ENCODE measurements at regions not wholly inside any gene's neighbourhood (a gene's known extent, or its start where the extent isn't known, plus 50 kb on each side); places are given as distances from the start of the nearest gene placed in this dataset.
A peak's percentile ranks its signal among the peaks of the same experiment; 100 is the strongest.

DNA sequence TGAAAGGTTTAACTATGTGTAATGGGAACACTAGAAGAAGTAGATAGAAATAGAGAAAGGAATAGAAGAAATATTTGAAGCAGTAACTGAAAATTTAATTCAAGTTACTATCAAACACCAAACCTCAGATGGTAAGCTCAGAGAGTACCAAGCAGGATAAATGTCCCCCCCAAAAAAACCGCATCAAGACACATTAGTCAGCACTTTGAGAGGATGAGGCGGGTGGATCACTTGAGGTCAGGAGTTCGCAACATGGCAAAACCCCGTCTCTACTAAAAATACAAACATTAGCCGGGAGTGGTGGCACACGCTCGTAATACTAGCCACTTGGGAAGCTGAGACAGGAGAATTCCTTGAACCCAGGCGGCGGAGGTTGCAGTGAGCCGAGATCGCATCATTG, 253.1 kb downstream of the C6orf118 start:
- H3K9me3 ChIP-seq, result no peaks in the 10 kb centered on the region
- 92% methylated on average over 11 of the region's 11 CpGs for WGBS
- DNase-seq (ENCODE audit: low spot score), result no peak
- no peak overlapping the region for H3K4me3 ChIP-seq
- TF ChIP-seq, protein P1, sequence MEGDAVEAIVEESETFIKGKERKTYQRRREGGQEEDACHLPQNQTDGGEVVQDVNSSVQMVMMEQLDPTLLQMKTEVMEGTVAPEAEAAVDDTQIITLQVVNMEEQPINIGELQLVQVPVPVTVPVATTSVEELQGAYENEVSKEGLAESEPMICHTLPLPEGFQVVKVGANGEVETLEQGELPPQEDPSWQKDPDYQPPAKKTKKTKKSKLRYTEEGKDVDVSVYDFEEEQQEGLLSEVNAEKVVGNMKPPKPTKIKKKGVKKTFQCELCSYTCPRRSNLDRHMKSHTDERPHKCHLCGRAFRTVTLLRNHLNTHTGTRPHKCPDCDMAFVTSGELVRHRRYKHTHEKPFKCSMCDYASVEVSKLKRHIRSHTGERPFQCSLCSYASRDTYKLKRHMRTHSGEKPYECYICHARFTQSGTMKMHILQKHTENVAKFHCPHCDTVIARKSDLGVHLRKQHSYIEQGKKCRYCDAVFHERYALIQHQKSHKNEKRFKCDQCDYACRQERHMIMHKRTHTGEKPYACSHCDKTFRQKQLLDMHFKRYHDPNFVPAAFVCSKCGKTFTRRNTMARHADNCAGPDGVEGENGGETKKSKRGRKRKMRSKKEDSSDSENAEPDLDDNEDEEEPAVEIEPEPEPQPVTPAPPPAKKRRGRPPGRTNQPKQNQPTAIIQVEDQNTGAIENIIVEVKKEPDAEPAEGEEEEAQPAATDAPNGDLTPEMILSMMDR (IDR thresholded peaks at IDR 0.05), result no peak
- no peak for TF ChIP-seq POLR2AphosphoS5 (IDR thresholded peaks at IDR 0.05)
- no peak for TF ChIP-seq POLR2A (IDR thresholded peaks at IDR 0.05)
- H3K36me3 ChIP-seq, result no peaks in the 10 kb centered on the region
- H3K27me3 ChIP-seq (replicated peaks; ENCODE audit: insufficient read depth), result no peaks in the 10 kb centered on the region
- no peaks in the 10 kb centered on the region for H3K4me1 ChIP-seq (replicated peaks)
- no peak overlapping the region for H3K27ac ChIP-seq
- intact Hi-C loops (cut with DNase I), result no loop called here

DNA sequence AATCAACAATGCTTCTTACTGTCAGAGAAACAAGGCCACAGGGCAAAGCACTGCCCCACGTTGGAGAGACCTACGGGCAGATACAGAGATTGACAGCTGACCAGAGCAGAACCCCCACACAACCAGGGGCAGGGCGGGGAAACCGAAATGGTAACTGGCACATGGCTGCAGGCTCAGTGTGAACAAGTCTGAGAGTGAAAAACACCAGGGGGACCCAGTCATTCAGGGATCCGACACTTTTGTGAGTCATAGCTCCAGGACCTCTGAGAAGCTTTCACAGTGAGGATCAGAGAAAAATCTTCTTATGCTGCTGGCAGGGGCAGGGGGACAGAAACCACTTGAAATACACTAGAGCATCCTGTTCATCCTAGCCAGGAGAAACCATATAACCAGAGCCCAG, 254.2 kb downstream of the C6orf118 start:
- DNase-seq (ENCODE audit: low spot score), result no peak
- H3K27ac ChIP-seq, result no peak overlapping the region
- H3K36me3 ChIP-seq, result no peaks in the 10 kb centered on the region
- intact Hi-C loops (cut with DNase I), result no loop called here
- H3K4me3 ChIP-seq, result no peak overlapping the region
- H3K4me1 ChIP-seq (replicated peaks), result no peaks in the 10 kb centered on the region
- no peak for TF ChIP-seq POLR2A (IDR thresholded peaks at IDR 0.05)
- TF ChIP-seq, protein P1 (IDR thresholded peaks at IDR 0.05), result no peak
- no peak for TF ChIP-seq POLR2AphosphoS5 (IDR thresholded peaks at IDR 0.05)
- no peaks in the 10 kb centered on the region for H3K27me3 ChIP-seq (replicated peaks; ENCODE audit: insufficient read depth)
- WGBS, result 75% methylated on average over 5 of the region's 5 CpGs
- H3K9me3 ChIP-seq, result no peaks in the 10 kb centered on the region

DNA sequence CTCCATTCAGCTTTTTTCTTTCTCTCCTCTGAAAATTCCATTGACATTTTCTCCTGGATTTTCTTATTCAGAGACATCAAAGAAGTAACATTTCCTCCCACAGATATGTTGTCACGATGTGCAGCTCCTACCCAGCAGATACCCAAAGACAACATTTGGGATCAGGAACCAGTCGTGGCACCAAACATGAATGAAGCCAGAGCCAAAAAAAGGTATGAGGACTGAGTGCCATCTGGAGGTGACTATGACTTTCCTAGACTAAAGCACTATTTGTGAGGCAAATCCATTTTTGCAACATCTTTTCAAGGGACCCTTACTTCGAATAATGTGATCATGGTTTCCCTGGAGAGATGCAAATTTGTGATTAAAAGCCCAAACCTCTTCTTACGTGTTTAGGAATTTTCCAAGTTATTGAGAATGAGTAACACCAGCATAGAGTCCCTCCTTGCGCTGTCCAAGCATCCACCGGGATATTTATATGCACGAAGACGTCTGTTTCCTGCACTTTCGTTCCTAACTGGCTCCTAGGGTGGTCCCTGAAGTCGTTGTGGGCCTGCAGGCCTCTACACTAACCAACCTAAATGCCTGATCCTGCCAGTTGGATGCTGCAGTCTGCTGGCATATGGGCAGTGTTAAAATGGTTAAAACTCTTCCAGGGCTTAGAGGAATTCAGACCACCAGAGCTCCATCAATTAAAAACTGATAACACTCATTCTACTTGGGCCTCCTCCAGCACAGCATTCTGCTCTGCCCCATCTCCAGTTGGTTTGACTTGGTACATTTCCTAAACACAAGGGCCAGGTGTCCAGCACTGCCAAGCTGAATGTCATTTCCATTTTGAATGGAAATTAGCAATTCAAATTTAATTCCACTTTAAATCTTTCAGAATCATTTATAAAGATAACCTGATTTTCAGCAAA, 256.6 kb downstream of the C6orf118 start:
- no peaks in the 10 kb centered on the region for H3K27me3 ChIP-seq (replicated peaks; ENCODE audit: insufficient read depth)
- H3K4me1 ChIP-seq (replicated peaks), result no peaks in the 10 kb centered on the region
- no peak for DNase-seq (ENCODE audit: low spot score)

DNA sequence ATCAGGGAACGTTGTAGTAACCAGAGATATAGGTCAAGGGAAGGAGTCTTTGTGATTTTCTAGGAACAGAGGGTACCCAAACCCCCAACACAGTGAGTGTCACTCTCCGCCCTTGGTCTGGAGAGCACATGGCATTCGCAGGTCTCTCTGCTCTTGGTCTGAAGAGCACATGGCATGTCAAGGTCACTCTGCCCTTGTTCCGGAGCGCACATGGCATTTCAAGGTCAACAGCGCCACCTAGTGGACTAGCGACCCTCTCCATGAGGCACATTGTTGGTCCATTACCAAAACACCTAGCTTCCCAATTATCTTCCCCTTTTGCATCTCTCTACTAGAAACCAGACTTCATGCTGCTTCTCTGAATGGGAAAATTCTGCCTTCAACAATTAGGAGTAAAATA, 260.0 kb downstream of the C6orf118 start:
- Histone ChIP-seq H3K27ac (no peak overlapping the region), H3K4me3 (no peak overlapping the region), H3K9me3 (no peaks in the 10 kb centered on the region), H3K27me3 (replicated peaks; ENCODE audit: insufficient read depth) (no peaks in the 10 kb centered on the region), H3K36me3 (no peaks in the 10 kb centered on the region), H3K4me1 (replicated peaks) (no peaks in the 10 kb centered on the region)
- no peak for DNase-seq (ENCODE audit: low spot score)
- intact Hi-C loops (cut with DNase I), result no loop called here
- WGBS, result 61% methylated on average over 7 of the region's 7 CpGs
- TF ChIP-seq POLR2A (IDR thresholded peaks at IDR 0.05) (no peak), POLR2AphosphoS5 (IDR thresholded peaks at IDR 0.05) (no peak)
- TF ChIP-seq, protein P1 (IDR thresholded peaks at IDR 0.05), result peak in 2 of 4 experiments; percentile 7 to 61

More for the DNA sequence above, 256.6 kb downstream of the C6orf118 start:
- 90% methylated on average over 10 of the region's 10 CpGs for WGBS
- Histone ChIP-seq H3K9me3 (no peaks in the 10 kb centered on the region), H3K27ac (no peak overlapping the region), H3K4me3 (no peak overlapping the region), H3K36me3 (no peaks in the 10 kb centered on the region)
- TF ChIP-seq POLR2AphosphoS5 (IDR thresholded peaks at IDR 0.05) (no peak), POLR2A (IDR thresholded peaks at IDR 0.05) (no peak)
- TF ChIP-seq, protein P1 (IDR thresholded peaks at IDR 0.05), result no peak
- intact Hi-C loops (cut with DNase I), result no loop called here

DNA sequence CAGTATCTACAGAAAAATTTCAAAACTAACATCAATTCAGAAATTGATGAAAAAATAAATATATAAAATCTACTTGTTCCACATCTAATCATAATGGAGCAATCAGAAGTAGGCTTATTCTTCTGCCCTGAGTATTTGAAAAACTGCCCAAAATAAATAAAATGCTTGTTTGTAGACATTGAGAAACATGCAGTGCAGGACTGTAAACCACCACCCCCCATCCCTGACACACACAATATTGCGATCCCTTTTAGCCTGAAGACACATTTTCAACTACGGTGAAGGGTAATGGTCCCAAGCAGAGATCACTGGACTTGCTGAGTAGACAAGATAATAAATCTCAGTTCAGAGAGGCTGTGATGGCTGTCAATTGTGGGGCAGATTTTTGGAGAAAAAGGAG, 261.5 kb downstream of the C6orf118 start:
- DNase-seq (ENCODE audit: low spot score), result no peak
- no peaks in the 10 kb centered on the region for H3K27me3 ChIP-seq (replicated peaks; ENCODE audit: insufficient read depth)
- 96% methylated on average over 2 of the region's 2 CpGs for WGBS
- no peaks in the 10 kb centered on the region for H3K36me3 ChIP-seq
- H3K9me3 ChIP-seq, result no peaks in the 10 kb centered on the region
- H3K4me1 ChIP-seq (replicated peaks), result no peaks in the 10 kb centered on the region
- TF ChIP-seq POLR2AphosphoS5 (IDR thresholded peaks at IDR 0.05), result no peak
- TF ChIP-seq, protein P1 (IDR thresholded peaks at IDR 0.05), result no peak
- no peak for TF ChIP-seq POLR2A (IDR thresholded peaks at IDR 0.05)
- H3K4me3 ChIP-seq, result no peak overlapping the region
- no peak overlapping the region for H3K27ac ChIP-seq
- intact Hi-C loops (cut with DNase I), result no loop called here
